Retinal pigment epithelial cell (primary cell): ENCODE measurements at regions not wholly inside any gene's neighbourhood (a gene's known extent, or its start where the extent isn't known, plus 50 kb on each side); places are given as distances from the start of the nearest gene placed in this dataset.

Experiments used
- DNase-seq: peaks from one replicate; pipeline ENCODE4 v3.0.0-alpha.2; 2010; ENCODE audit warnings: low read depth
- H3K4me3 ChIP-seq: 2 replicates; pipeline ENCODE4 v1.5.1; 2011; ENCODE audit warnings: mild to moderate bottlenecking, low read length, control low read depth, moderate library complexity
- TF ChIP-seq, protein P1 (sequence below): conservative IDR thresholded peaks from 2 replicates; pipeline ENCODE4 v1.5.1; 2011; ENCODE audit warnings: low read depth, low read length, control low read depth, inconsistent platforms

DNA sequence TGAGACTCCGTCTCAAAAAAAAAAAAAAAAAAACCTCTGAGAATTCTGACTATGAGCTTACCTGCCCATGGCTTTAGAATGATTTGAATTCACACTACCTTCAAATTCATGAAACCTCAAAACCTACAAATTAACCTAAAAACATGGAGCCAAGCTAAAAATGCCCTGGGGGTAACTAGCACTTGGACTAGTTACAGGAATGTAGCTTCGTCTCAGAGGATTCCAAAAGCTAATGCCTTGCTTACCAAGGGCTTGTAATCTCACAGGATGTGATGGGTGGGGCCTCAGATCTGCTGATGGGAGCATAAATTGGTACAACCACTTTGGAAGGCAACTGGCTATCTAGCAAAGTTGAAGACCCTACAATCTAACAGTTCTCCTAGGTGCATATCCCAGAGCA, 79.4 kb upstream of the SPRY1 start:
- H3K4me3 ChIP-seq = no peak overlapping the region
- TF ChIP-seq, protein P1, sequence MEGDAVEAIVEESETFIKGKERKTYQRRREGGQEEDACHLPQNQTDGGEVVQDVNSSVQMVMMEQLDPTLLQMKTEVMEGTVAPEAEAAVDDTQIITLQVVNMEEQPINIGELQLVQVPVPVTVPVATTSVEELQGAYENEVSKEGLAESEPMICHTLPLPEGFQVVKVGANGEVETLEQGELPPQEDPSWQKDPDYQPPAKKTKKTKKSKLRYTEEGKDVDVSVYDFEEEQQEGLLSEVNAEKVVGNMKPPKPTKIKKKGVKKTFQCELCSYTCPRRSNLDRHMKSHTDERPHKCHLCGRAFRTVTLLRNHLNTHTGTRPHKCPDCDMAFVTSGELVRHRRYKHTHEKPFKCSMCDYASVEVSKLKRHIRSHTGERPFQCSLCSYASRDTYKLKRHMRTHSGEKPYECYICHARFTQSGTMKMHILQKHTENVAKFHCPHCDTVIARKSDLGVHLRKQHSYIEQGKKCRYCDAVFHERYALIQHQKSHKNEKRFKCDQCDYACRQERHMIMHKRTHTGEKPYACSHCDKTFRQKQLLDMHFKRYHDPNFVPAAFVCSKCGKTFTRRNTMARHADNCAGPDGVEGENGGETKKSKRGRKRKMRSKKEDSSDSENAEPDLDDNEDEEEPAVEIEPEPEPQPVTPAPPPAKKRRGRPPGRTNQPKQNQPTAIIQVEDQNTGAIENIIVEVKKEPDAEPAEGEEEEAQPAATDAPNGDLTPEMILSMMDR = no peak
- no peak for DNase-seq

DNA sequence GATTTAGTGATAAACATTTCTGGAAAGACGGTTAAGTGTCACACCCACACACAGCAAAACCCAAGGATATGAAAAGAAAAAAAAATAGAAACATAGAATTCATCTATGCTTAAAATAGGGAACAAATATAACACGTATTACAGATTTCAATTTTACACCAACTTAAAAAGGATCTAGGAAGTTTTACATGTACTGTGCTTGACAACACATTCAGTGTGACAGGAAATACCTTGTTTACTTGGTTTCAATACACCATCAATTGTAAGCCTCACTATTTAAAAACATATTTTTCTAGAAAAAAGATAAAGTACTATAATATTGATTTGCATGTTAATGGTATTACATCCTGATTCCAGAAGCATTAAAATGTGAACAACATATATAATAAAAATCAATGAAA, 77.0 kb upstream of the SPRY1 start:
- no peak for DNase-seq
- H3K4me3 ChIP-seq = no peak overlapping the region
- TF ChIP-seq, protein P1 = no peak

DNA sequence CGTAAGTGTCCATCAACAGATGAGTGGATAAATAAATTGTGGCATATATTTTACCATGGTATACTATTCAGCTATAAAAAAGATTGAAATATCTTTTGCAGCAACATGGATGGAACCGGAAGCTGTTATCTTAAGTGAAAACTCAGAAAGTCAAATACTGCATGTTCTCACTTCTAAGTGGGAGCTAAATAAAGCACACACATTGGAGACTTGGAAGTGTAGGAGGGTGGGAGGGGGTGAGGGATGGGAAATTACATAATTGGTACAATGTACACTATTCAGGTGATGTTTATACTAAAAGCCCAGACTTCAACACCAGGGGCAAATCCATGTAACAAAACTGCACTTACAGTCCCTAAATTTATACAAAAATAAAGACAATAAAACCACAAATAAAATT, 72.6 kb upstream of the SPRY1 start:
- TF ChIP-seq, protein P1 = no peak
- DNase-seq = no peak
- H3K4me3 ChIP-seq = no peak overlapping the region

DNA sequence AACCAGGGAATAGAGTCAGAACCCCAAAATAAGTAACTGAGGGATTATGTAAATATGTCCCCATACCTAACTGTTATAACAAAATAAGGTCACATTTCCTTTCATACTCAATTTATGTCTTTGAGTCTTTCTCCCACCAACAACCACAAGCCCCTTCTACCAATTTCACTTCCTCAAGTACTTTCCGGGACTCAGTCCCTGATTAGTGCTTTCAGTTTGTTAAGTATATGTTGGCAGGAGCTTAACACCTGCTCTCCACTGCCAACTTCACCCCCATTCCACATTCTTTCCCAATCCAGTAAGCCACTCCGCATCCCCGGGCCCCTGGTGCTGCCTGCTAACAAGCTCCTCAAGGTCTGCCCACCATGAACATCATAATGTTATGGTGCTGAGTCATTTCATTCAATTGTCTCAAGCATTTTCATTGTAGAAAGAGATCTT, 71.3 kb upstream of the SPRY1 start:
- H3K4me3 ChIP-seq = no peak overlapping the region
- DNase-seq = peak; percentile 76
- TF ChIP-seq, protein P1 = no peak

DNA sequence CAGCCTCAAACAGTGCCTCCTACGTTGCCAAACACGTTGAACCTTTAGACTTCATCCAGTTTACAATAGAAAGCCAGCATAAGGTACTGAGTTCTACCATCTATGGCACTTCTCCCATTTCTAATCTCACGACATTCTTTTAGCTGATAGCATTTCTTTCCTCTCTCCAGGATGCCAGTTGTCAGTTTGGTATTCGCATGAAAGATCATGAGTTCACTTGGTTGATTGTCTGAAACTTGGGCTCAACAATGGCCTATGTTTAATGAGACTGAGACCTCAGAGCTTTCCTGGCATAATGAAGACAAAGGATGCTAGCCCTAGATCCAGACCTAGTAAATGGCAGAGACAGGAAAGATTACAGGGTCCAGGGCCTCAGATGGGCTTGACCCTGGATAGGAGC, 69.2 kb upstream of the SPRY1 start:
- TF ChIP-seq, protein P1 = no peak
- H3K4me3 ChIP-seq = no peak overlapping the region
- DNase-seq = no peak

DNA sequence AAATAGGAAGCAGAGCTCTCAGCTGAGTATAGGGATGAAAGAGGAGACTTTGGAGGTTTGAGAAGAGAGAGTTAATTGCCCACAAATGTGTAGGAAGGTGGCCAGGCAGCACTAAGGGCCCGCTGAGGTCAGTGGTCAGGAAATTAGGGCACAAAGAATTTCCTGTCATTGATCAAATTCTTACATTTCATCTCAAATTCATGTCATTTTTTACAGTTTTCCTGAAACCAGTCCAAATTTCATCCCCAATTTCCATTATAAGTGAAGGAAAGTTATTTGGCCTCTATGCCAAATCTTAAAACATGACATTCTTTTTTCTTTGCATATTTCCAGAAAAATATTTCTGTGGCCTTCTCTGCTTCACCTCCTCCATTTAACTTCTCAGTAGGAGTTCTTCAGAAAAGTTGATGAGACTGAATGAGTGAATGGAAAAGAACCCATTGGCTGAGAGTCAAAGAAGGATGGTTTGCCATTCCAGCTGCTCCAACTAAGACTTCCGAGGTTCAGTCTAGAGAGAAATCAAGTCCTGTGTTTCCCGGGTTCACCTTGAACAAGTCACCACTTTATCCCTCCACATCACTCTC, 68.7 kb upstream of the SPRY1 start:
- no peak overlapping the region for H3K4me3 ChIP-seq
- no peak for DNase-seq
- TF ChIP-seq, protein P1 = no peak

DNA sequence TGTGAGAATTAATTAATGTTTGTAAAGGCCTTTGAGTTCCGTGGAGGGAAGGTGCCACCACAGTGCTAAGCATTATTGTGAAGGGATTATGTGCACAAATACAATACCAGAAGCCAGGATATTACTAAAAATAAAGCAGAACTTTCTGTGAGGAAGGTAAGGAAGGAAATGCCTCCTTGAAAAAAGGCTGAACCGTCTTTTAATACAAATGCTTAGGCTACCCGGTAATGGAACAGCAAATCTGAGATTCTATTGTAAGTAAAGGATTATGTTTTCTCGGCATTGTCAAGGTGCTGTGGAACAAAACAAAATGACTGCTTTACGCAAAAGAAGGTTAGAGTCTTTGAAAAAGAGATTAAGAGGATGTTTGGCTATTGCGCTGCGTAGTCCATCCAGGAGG, 57.9 kb upstream of the SPRY1 start:
- no peak overlapping the region for H3K4me3 ChIP-seq
- DNase-seq = no peak
- TF ChIP-seq, protein P1 = no peak
